IMR-90 (cell line): ENCODE measurements at regions not wholly inside any gene's neighbourhood (a gene's known extent, or its start where the extent isn't known, plus 50 kb on each side); places are given as distances from the start of the nearest gene placed in this dataset.

Source experiments
- BHLHE40 ChIP-seq: fragments of 150-350 bp; IDR thresholded peaks from 2 replicates; pipeline ENCODE4 v1.6.1; 2016; ENCODE audit warnings: mild to moderate bottlenecking, low read depth, low read length
- CHD1 ChIP-seq: IDR thresholded peaks from 2 replicates; pipeline ENCODE4 v1.6.1; 2012; ENCODE audit warnings: low read depth, low read length, improper control_type of control experiment
- CTCF ChIP-seq: conservative IDR thresholded peaks from 2 replicates; pipeline ENCODE4 v1.5.1; 2012; ENCODE audit warnings: mild to moderate bottlenecking, low read depth, low read length, improper control_type of control experiment
- FOS ChIP-seq: fragments of 150-350 bp; IDR thresholded peaks from 2 replicates; pipeline ENCODE4 v1.6.1; 2016; ENCODE audit warnings: low read depth, low read length
- MAFK ChIP-seq: IDR thresholded peaks from 2 replicates; pipeline ENCODE4 v1.6.1; 2012; ENCODE audit warnings: low read depth, low read length, improper control_type of control experiment
- MAZ ChIP-seq: IDR thresholded peaks from 2 replicates; pipeline ENCODE4 v1.6.1; 2012; ENCODE audit warnings: low read depth, mild to moderate bottlenecking, low read length, improper control_type of control experiment, moderate library complexity, borderline replicate concordance
- POLR2A ChIP-seq: IDR thresholded peaks from 2 replicates; pipeline ENCODE4 v1.6.1; 2012; ENCODE audit warnings: mild to moderate bottlenecking, low read depth, low read length
- RAD21 ChIP-seq: IDR thresholded peaks from 2 replicates; pipeline ENCODE4 v1.6.1; 2012; ENCODE audit warnings: low read length, improper control_type of control experiment
- RCOR1 ChIP-seq: IDR thresholded peaks from 2 replicates; pipeline ENCODE4 v1.6.1; 2012; ENCODE audit warnings: mild to moderate bottlenecking, low read length, improper control_type of control experiment; ENCODE audit not compliant: insufficient replicate concordance
- RFX5 ChIP-seq: IDR thresholded peaks from 2 replicates; pipeline ENCODE4 v1.8.0; 2012; ENCODE audit warnings: low read depth, mild to moderate bottlenecking, low read length, moderate library complexity
- SMC3 ChIP-seq: fragments of 150-350 bp; IDR thresholded peaks from 2 replicates; pipeline ENCODE4 v1.6.1; 2016; ENCODE audit warnings: low read depth, mild to moderate bottlenecking, antibody characterized with exemption, low read length, moderate library complexity
- TF ChIP-seq, protein P1 (sequence below): fragments of 150-350 bp; IDR thresholded peaks from 2 replicates; pipeline ENCODE4 v1.6.1; 2017; ENCODE audit warnings: mild to moderate bottlenecking, antibody characterized with exemption, low read length, low read depth
- TF ChIP-seq, protein P2 (sequence below): fragments of 150-350 bp; IDR thresholded peaks from 2 replicates; pipeline ENCODE4 v1.6.1; 2016; ENCODE audit warnings: low read depth, mild to moderate bottlenecking, low read length, moderate library complexity, borderline replicate concordance

DNA sequence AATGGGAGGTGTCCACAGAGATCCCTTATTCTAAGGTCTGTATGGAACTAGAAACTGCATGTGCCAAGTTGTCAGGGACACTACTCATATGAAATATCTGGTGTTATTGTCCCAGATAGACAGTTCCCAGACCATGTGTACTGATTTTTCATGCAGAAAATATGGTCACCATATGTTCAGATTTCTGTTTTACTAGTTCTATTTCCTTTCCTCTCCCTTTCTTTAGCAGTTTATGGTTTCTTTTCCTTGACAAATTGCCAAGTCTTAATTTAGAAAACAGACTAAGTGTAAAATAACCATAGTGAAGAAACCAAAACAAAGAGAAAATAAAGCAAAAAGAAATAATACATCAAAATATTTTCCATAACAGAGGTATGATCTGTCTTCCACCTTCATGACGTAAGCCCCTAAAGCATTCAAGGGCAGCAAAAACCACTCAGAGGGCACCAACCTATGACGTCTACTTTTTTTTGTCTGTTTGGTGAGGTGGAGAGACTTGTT is 248.5 kb downstream of the KCTD12 start:
- TF ChIP-seq RAD21: no peak
- no peak for TF ChIP-seq CTCF
- TF ChIP-seq POLR2A: no peak
- TF ChIP-seq RFX5: no peak
- TF ChIP-seq, protein P1, sequence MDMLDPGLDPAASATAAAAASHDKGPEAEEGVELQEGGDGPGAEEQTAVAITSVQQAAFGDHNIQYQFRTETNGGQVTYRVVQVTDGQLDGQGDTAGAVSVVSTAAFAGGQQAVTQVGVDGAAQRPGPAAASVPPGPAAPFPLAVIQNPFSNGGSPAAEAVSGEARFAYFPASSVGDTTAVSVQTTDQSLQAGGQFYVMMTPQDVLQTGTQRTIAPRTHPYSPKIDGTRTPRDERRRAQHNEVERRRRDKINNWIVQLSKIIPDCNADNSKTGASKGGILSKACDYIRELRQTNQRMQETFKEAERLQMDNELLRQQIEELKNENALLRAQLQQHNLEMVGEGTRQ: no peak
- TF ChIP-seq SMC3: no peak
- TF ChIP-seq, protein P2, sequence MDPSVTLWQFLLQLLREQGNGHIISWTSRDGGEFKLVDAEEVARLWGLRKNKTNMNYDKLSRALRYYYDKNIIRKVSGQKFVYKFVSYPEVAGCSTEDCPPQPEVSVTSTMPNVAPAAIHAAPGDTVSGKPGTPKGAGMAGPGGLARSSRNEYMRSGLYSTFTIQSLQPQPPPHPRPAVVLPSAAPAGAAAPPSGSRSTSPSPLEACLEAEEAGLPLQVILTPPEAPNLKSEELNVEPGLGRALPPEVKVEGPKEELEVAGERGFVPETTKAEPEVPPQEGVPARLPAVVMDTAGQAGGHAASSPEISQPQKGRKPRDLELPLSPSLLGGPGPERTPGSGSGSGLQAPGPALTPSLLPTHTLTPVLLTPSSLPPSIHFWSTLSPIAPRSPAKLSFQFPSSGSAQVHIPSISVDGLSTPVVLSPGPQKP: no peak
- no peak for TF ChIP-seq BHLHE40
- TF ChIP-seq FOS: no peak
- TF ChIP-seq CHD1: no peak
- no peak for TF ChIP-seq MAFK
- TF ChIP-seq RCOR1: no peak
- TF ChIP-seq MAZ: no peak
